ENCODE measurements at regions not wholly inside any gene's neighbourhood (a gene's known extent, or its start where the extent isn't known, plus 50 kb on each side); places are given as distances from the start of the nearest gene placed in this dataset.

- no peak for TF ChIP-seq EZH2 (optimal IDR thresholded peaks at IDR 0.05; ENCODE audit: low read depth, low read length)
- TF ChIP-seq, protein P1, sequence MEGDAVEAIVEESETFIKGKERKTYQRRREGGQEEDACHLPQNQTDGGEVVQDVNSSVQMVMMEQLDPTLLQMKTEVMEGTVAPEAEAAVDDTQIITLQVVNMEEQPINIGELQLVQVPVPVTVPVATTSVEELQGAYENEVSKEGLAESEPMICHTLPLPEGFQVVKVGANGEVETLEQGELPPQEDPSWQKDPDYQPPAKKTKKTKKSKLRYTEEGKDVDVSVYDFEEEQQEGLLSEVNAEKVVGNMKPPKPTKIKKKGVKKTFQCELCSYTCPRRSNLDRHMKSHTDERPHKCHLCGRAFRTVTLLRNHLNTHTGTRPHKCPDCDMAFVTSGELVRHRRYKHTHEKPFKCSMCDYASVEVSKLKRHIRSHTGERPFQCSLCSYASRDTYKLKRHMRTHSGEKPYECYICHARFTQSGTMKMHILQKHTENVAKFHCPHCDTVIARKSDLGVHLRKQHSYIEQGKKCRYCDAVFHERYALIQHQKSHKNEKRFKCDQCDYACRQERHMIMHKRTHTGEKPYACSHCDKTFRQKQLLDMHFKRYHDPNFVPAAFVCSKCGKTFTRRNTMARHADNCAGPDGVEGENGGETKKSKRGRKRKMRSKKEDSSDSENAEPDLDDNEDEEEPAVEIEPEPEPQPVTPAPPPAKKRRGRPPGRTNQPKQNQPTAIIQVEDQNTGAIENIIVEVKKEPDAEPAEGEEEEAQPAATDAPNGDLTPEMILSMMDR (IDR thresholded peaks at IDR 0.05; ENCODE audit: low read length): no peak
Observed at GRCh38 chr2:125427721-125428315, 1228.1 kb upstream of the GYPC start.
